NB4 (cell line): ENCODE measurements at regions not wholly inside any gene's neighbourhood (a gene's known extent, or its start where the extent isn't known, plus 50 kb on each side); places are given as distances from the start of the nearest gene placed in this dataset.

Source experiments
- MAX ChIP-seq: IDR thresholded peaks from 2 replicates; pipeline ENCODE4 v1.6.1; 2011; ENCODE audit warnings: low read depth, low read length
- TF ChIP-seq, protein P1 (sequence below): IDR thresholded peaks from one replicate; pipeline ENCODE4 v1.5.1; 2012; ENCODE audit warnings: low read depth, low read length

GRCh38 chr3:168570404-168571155 lies 474.9 kb upstream of the GOLIM4 start:
- TF ChIP-seq, protein P1, sequence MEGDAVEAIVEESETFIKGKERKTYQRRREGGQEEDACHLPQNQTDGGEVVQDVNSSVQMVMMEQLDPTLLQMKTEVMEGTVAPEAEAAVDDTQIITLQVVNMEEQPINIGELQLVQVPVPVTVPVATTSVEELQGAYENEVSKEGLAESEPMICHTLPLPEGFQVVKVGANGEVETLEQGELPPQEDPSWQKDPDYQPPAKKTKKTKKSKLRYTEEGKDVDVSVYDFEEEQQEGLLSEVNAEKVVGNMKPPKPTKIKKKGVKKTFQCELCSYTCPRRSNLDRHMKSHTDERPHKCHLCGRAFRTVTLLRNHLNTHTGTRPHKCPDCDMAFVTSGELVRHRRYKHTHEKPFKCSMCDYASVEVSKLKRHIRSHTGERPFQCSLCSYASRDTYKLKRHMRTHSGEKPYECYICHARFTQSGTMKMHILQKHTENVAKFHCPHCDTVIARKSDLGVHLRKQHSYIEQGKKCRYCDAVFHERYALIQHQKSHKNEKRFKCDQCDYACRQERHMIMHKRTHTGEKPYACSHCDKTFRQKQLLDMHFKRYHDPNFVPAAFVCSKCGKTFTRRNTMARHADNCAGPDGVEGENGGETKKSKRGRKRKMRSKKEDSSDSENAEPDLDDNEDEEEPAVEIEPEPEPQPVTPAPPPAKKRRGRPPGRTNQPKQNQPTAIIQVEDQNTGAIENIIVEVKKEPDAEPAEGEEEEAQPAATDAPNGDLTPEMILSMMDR = no peak
- TF ChIP-seq MAX = no peak
